T-cell (primary cell): ENCODE measurements at regions not wholly inside any gene's neighbourhood (a gene's known extent, or its start where the extent isn't known, plus 50 kb on each side); places are given as distances from the start of the nearest gene placed in this dataset.

Experiments used
- ATAC-seq, 4 experiments: fragments of 200-7000 bp in 3 of 4; fragments of 150-1000 bp in 1 of 4; cut with Tn5 transposase; replicated peaks in 1 of 4; 1 replicate in 3 of 4; 2 replicates in 1 of 4; pipeline ENCODE4 v1.10.0; 2021; ENCODE audit warnings: moderate library complexity in 3 of 4, mild to moderate bottlenecking in 2 of 4, moderate number of reproducible peaks in 1 of 4
- CTCF ChIA-PET, 2 donors: fragments of 300-600 bp; sonication (Branson Sonifier 250); formaldehyde crosslinking; loops; one replicate each; lab custom pipeline; 2022; ENCODE audit warnings: antibody characterized with exemption in 2 of 2; lab: Charles Lee
- POLR2A ChIA-PET, 2 donors: fragments of 300-600 bp; sonication (Branson Sonifier 250); formaldehyde crosslinking; loops; one replicate each; lab custom pipeline; 2022; ENCODE audit warnings: antibody characterized with exemption in 2 of 2; lab: Charles Lee
- DNase-seq, 35 experiments: peaks; one replicate each; pipeline versions ENCODE4 v3.0.0 to v3.0.0-alpha.2; 2013 to 2023
- H3K27ac ChIP-seq: one replicate; pipeline ENCODE4 v1.5.1; 2013; ENCODE audit warnings: low read length
- H3K27me3 ChIP-seq, 2 experiments: replicated peaks in 1 of 2; 1 replicate in 1 of 2; 2 replicates in 1 of 2; pipeline versions ENCODE4 v1.6.1 to v1.7.0; 2013; ENCODE audit warnings: low read length in 1 of 2, mixed read lengths in 1 of 2; ENCODE audit not compliant: control insufficient read depth in 2 of 2, insufficient read depth in 2 of 2; ENCODE audit errors: extremely low read depth in 1 of 2
- H3K36me3 ChIP-seq, 2 donors: 1 replicate in 1 of 2; 2 replicates in 1 of 2; pipeline versions ENCODE4 v1.6.1 to v1.7.0; 2013; ENCODE audit warnings: low read length in 1 of 2; ENCODE audit not compliant: control insufficient read depth in 2 of 2, insufficient read depth in 1 of 2; ENCODE audit errors: extremely low read depth in 1 of 2
- H3K4me1 ChIP-seq, 2 experiments: 1 replicate in 1 of 2; 2 replicates in 1 of 2; pipeline versions ENCODE4 v1.6.1 to v1.7.0; 2013; ENCODE audit warnings: low read length in 2 of 2, mixed read lengths in 1 of 2; ENCODE audit not compliant: insufficient read depth in 2 of 2, control insufficient read depth in 1 of 2; ENCODE audit errors: extremely low read depth in 1 of 2
- H3K4me3 ChIP-seq, 2 donors: 1 replicate in 1 of 2; 2 replicates in 1 of 2; pipeline versions ENCODE4 v1.5.1 to v1.7.0; 2013; ENCODE audit warnings: mild to moderate bottlenecking in 2 of 2, low read length in 1 of 2, moderate library complexity in 1 of 2; ENCODE audit not compliant: control insufficient read depth in 1 of 2; ENCODE audit errors: extremely low read depth in 1 of 2
- H3K9me3 ChIP-seq: 2 replicates; pipeline ENCODE4 v1.7.0; 2013
- H3K27ac Mint-ChIP-seq, 2 donors: one replicate each; pipeline ENCODE4 v1.8.0; 2020 to 2021; ENCODE audit warnings: mild to moderate bottlenecking in 2 of 2, mixed read lengths in 2 of 2
- H3K27me3 Mint-ChIP-seq, 2 donors: one replicate each; pipeline ENCODE4 v1.8.0; 2021 to 2022; ENCODE audit warnings: mixed read lengths in 2 of 2
- H3K36me3 Mint-ChIP-seq: one replicate; pipeline ENCODE4 v1.8.0; 2021; ENCODE audit warnings: mixed read lengths
- H3K4me1 Mint-ChIP-seq, 3 donors: one replicate each; pipeline ENCODE4 v1.8.0; 2020 to 2022; ENCODE audit warnings: mixed read lengths in 3 of 3, mild to moderate bottlenecking in 1 of 3
- H3K4me3 Mint-ChIP-seq, 3 donors: one replicate each; pipeline ENCODE4 v1.8.0; 2020 to 2022; ENCODE audit warnings: mild to moderate bottlenecking in 3 of 3, mixed read lengths in 3 of 3, moderate library complexity in 3 of 3
- H3K9me3 Mint-ChIP-seq, 3 donors: one replicate each; pipeline ENCODE4 v1.8.0; 2020 to 2022; ENCODE audit warnings: mixed read lengths in 3 of 3
- WGBS: methylation state at CpG from one replicate; pipeline ENCODE4 v1.1.5; 2013; ENCODE audit warnings: missing lambda C conversion rate; ENCODE audit not compliant: insufficient coverage; 5-methylcytosine and 5-hydroxymethylcytosine counted together

- peaks cover 6 to 11% (median 8%) of the 10 kb centered on the region in 3 donors for H3K9me3 Mint-ChIP-seq
- CTCF ChIA-PET: no interaction called here
- 80% methylated on average over 9 of the region's 11 CpGs for WGBS
- H3K36me3 ChIP-seq: no peaks in the 10 kb centered on the region
- no peaks in the 10 kb centered on the region for H3K36me3 Mint-ChIP-seq
- H3K4me1 ChIP-seq: no peaks in the 10 kb centered on the region
- no peaks in the 10 kb centered on the region for H3K9me3 ChIP-seq
- H3K4me1 Mint-ChIP-seq: no peaks in the 10 kb centered on the region
- POLR2A ChIA-PET: no interaction called here
- H3K27me3 ChIP-seq: no peaks in the 10 kb centered on the region
- H3K27ac Mint-ChIP-seq: no peak overlapping the region
- H3K27ac ChIP-seq: no peak overlapping the region
- ATAC-seq (no peak), DNase-seq (no peak)
- H3K4me3 ChIP-seq: no peak overlapping the region
- H3K4me3 Mint-ChIP-seq: no peak overlapping the region
- H3K27me3 Mint-ChIP-seq: no peaks in the 10 kb centered on the region
Observed at GRCh38 chr11:21931436-21932101, 261.3 kb upstream of the ANO5 start.

GRCh38 chr11:21933095-21933494 is 259.8 kb upstream of the ANO5 start:
- Histone ChIP-seq H3K27me3 (no peaks in the 10 kb centered on the region), H3K9me3 (no peaks in the 10 kb centered on the region), H3K4me1 (no peaks in the 10 kb centered on the region), H3K4me3 (no peak overlapping the region), H3K36me3 (no peaks in the 10 kb centered on the region), H3K27ac (no peak overlapping the region)
- no CpG with 5 or more reads among the region's 1 CpG for WGBS
- peaks cover 6 to 11% (median 8%) of the 10 kb centered on the region in 3 donors for H3K9me3 Mint-ChIP-seq
- POLR2A ChIA-PET: no interaction called here
- no peak overlapping the region for H3K4me3 Mint-ChIP-seq
- H3K27me3 Mint-ChIP-seq: no peaks in the 10 kb centered on the region
- CTCF ChIA-PET: no interaction called here
- no peak overlapping the region for H3K27ac Mint-ChIP-seq
- ATAC-seq: no peak
- H3K4me1 Mint-ChIP-seq: no peaks in the 10 kb centered on the region
- DNase-seq: no peak
- no peaks in the 10 kb centered on the region for H3K36me3 Mint-ChIP-seq

- no peak for DNase-seq
- H3K4me1 ChIP-seq: no peaks in the 10 kb centered on the region
- Mint-ChIP-seq H3K27me3 (no peaks in the 10 kb centered on the region), H3K27ac (no peak overlapping the region), H3K36me3 (no peaks in the 10 kb centered on the region), H3K4me1 (no peaks in the 10 kb centered on the region), H3K9me3 (peaks cover 0 to 5% (median 4%) of the 10 kb centered on the region in 3 donors), H3K4me3 (no peak overlapping the region)
- no peaks in the 10 kb centered on the region for H3K27me3 ChIP-seq
- ChIA-PET CTCF (no interaction called here), POLR2A (no interaction called here)
- no peak overlapping the region for H3K4me3 ChIP-seq
- no peaks in the 10 kb centered on the region for H3K36me3 ChIP-seq
- ATAC-seq: no peak
- WGBS: 76% methylated on average over 3 of the region's 4 CpGs
- H3K9me3 ChIP-seq: no peaks in the 10 kb centered on the region
- no peak overlapping the region for H3K27ac ChIP-seq
Observed at GRCh38 chr11:21944577-21944976, 248.3 kb upstream of the ANO5 start.

GRCh38 chr11:21948876-21949275 is 244.0 kb upstream of the ANO5 start:
- Histone ChIP-seq H3K27ac (no peak overlapping the region), H3K9me3 (no peaks in the 10 kb centered on the region), H3K27me3 (no peaks in the 10 kb centered on the region), H3K4me1 (no peaks in the 10 kb centered on the region), H3K36me3 (no peaks in the 10 kb centered on the region), H3K4me3 (no peak overlapping the region)
- H3K9me3 Mint-ChIP-seq: peaks cover 0 to 8% (median 7%) of the 10 kb centered on the region in 3 donors
- POLR2A ChIA-PET: interaction anchor here in 1 of 2 donors (0.6 kb wide), 1 partner anchor 62 kb away, joined by 3 read pairs; no protein-coding TSS in a partner anchor
- no peaks in the 10 kb centered on the region for H3K27me3 Mint-ChIP-seq
- DNase-seq (no peak), ATAC-seq (no peak)
- no peak overlapping the region for H3K27ac Mint-ChIP-seq
- no CpG with 5 or more reads among the region's 1 CpG for WGBS
- H3K36me3 Mint-ChIP-seq: no peaks in the 10 kb centered on the region
- no peak overlapping the region for H3K4me3 Mint-ChIP-seq
- H3K4me1 Mint-ChIP-seq: no peaks in the 10 kb centered on the region
- CTCF ChIA-PET: no interaction called here

- no peak overlapping the region for H3K27ac ChIP-seq
- Mint-ChIP-seq H3K9me3 (peaks cover 4 to 14% (median 8%) of the 10 kb centered on the region in 3 donors), H3K4me1 (no peaks in the 10 kb centered on the region), H3K27ac (no peak overlapping the region), H3K4me3 (no peak overlapping the region), H3K36me3 (no peaks in the 10 kb centered on the region), H3K27me3 (no peaks in the 10 kb centered on the region)
- CTCF ChIA-PET: no interaction called here
- no peak for ATAC-seq
- no peaks in the 10 kb centered on the region for H3K9me3 ChIP-seq
- no peaks in the 10 kb centered on the region for H3K36me3 ChIP-seq
- no peak overlapping the region for H3K4me3 ChIP-seq
- no peaks in the 10 kb centered on the region for H3K4me1 ChIP-seq
- POLR2A ChIA-PET: no interaction called here
- no peak for DNase-seq
- H3K27me3 ChIP-seq: no peaks in the 10 kb centered on the region
- no CpG with 5 or more reads among the region's 3 CpGs for WGBS
Observed at GRCh38 chr11:21949763-21950413, 243.0 kb upstream of the ANO5 start.

- H3K4me1 ChIP-seq: no peaks in the 10 kb centered on the region
- ChIA-PET CTCF (no interaction called here), POLR2A (no interaction called here)
- DNase-seq (no peak), ATAC-seq (no peak)
- no peaks in the 10 kb centered on the region for H3K27me3 ChIP-seq
- no peaks in the 10 kb centered on the region for H3K36me3 Mint-ChIP-seq
- H3K4me3 ChIP-seq: no peak overlapping the region
- 0% methylated on average over 1 of the region's 2 CpGs for WGBS
- no peak overlapping the region for H3K27ac ChIP-seq
- H3K4me1 Mint-ChIP-seq: no peaks in the 10 kb centered on the region
- H3K27ac Mint-ChIP-seq: no peak overlapping the region
- H3K36me3 ChIP-seq: no peaks in the 10 kb centered on the region
- peaks cover 6 to 30% (median 7%) of the 10 kb centered on the region in 3 donors for H3K9me3 Mint-ChIP-seq
- H3K27me3 Mint-ChIP-seq: no peaks in the 10 kb centered on the region
- no peaks in the 10 kb centered on the region for H3K9me3 ChIP-seq
- no peak overlapping the region for H3K4me3 Mint-ChIP-seq
Observed at GRCh38 chr11:21963013-21963412, 229.9 kb upstream of the ANO5 start.
